HG02885 (cell line): ENCODE measurements at regions not wholly inside any gene's neighbourhood (a gene's known extent, or its start where the extent isn't known, plus 50 kb on each side); places are given as distances from the start of the nearest gene placed in this dataset.
"Not testable (repeated sequence)": the region's sequence is repeated elsewhere in the genome, so short reads cannot be mapped to it uniquely, and the experiment has no call there.

Experiments used
- ATAC-seq: cut with Tn5 transposase; IDR thresholded peaks from one replicate; pipeline ENCODE4 v1.9.1; 2021; ENCODE audit warnings: mild to moderate bottlenecking; ENCODE audit not compliant: unreplicated experiment, poor library complexity

GRCh38 chr5:103867857-103868598 lies 305.4 kb upstream of the NUDT12 start:
- no peak for ATAC-seq

GRCh38 chr5:103866169-103866568 lies 303.6 kb upstream of the NUDT12 start:
- no peak for ATAC-seq

- no peak for ATAC-seq
These were observed 299.8 kb upstream of the NUDT12 start for GRCh38 chr5:103862398-103862797.

DNA sequence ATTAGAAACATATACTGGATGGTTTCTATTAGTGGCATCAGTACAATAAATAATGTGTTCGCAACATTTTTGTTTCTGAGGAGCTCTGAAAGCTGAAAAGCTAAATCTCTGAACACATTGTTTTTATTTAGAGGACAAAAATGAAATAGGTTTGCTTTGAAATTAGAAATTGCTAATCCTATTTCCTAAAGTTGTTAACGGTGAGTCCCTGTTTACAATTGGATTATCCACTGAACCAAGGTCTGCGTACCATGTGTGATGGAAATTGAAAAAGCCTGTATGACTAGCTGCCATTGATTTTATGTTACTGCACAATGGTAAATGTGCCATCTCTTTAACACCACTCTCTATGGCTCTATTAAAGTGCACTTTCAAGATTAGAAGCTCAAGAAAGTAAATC lies 297.7 kb upstream of the NUDT12 start:
- ATAC-seq = no peak

DNA sequence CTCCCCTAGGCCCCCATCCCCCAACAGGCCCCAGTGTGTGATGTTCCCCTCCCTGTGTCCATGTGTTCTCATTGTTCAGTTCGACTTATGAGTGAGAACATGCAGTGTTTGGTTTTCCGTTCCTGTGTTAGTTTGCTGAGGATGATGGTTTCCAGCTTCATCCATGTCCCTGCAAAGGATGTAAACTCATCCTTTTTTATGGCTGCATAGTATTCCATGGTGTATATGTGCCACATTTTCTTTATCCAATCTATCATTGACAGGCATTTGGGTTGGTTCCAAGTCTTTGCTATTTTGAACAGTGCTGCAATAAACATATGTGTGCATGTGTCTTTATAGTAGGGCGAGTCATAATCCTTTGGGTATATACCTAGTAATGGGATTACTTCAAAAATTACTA lies 295.8 kb upstream of the NUDT12 start:
- ATAC-seq = not testable (repeated sequence)

DNA sequence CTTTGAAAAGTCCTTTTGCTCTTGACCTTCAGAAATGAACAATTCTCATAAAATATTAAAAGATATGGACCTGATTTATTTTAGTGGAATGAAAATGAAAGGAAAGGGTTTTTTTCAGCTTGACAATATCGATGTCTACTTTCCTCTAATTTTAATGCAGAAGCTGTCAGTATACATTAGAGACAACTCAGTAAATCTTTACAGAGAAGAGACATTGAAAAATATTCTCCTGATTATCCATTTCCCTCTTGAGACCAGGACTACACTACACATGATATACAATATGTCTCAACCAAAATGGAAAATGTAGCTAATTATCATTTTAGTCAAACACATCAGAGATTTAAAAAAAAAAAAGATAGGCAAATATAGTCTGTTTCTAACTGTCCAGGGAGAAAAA lies 288.5 kb upstream of the NUDT12 start:
- no peak for ATAC-seq

GRCh38 chr5:103849934-103850333 lies 287.3 kb upstream of the NUDT12 start:
- peak; percentile 59 for ATAC-seq

GRCh38 chr5:103847060-103847459 lies 284.5 kb upstream of the NUDT12 start:
- no peak for ATAC-seq

DNA sequence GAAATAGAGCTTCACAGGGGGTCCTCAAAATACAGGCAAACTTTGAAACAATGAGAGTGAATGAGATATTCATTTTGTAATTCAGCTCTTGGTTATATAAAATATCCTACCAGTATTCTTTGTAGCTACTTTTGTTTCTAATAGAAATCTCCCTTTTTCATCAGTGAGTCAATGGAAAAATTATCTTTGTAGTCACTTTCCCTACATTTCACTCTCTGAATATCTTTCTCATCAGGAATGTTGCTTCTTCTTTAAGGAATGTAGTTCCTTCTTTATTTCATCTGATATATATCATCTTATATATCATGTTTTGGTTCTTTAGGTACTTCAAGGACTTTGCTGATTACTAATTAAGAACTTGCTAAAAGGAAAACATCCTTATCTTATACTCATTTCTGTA lies 280.3 kb upstream of the NUDT12 start:
- no peak for ATAC-seq

DNA sequence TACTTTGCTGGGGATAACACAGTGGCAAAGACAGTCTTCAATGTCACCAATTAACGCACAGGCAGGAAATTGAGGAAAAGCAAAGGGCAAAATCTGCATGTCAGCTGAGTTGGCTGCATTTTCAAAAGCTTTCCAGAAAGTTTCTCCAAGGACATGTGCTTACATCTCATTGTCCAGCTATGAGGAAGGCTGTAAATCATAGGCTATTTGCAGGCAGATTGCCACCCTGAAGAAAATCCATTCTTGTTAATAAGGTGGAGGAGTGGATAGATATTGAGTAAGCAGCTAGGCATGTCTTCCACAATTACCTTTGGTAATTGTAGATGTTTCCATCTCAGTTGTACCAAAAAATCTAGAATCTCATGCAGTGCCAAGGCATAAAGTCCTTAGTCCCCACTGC lies 278.0 kb upstream of the NUDT12 start:
- no peak for ATAC-seq

DNA sequence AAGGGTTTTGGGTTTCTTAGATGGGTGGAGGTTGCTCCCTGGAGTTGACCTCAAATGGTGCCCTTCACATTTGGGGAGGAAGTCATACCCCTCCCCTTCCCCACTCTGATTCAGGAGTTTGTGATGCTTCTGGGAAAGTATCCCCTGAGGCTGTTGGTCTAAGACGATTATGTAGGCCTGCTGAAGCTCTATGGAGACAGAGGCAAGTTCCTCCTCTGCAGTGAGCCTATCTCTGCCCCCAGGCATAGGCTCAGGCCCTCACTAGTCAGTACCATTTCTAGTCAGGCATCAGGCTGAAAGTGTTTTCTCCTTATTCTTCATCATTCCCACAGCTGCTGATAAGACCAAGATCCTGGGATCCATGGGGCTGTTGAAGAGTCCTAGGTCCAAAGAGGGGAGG lies 271.6 kb upstream of the NUDT12 start:
- no peak for ATAC-seq

DNA sequence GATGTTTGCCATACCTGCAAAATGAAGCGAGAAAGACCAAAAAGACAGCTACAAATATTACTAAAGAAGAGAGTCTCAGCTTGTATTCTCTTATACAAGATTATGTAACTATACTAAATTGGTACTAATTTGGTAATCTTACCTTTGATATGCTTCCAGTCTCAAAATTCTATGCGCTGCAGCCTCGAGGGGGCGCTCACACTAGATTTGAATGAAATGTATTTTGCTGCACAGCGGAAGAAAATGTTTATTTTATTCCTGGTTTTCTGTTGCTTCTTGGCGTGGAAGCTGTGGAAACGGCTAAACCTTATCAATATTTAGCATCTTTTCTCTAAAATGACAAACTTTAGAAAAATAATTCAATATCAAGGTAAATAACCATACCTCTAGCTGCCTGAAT lies 267.0 kb upstream of the NUDT12 start:
- ATAC-seq = no peak

GRCh38 chr5:103827976-103828375 lies 265.4 kb upstream of the NUDT12 start:
- no peak for ATAC-seq

- ATAC-seq = no peak
These were observed 258.8 kb upstream of the NUDT12 start for GRCh38 chr5:103821361-103821760.

DNA sequence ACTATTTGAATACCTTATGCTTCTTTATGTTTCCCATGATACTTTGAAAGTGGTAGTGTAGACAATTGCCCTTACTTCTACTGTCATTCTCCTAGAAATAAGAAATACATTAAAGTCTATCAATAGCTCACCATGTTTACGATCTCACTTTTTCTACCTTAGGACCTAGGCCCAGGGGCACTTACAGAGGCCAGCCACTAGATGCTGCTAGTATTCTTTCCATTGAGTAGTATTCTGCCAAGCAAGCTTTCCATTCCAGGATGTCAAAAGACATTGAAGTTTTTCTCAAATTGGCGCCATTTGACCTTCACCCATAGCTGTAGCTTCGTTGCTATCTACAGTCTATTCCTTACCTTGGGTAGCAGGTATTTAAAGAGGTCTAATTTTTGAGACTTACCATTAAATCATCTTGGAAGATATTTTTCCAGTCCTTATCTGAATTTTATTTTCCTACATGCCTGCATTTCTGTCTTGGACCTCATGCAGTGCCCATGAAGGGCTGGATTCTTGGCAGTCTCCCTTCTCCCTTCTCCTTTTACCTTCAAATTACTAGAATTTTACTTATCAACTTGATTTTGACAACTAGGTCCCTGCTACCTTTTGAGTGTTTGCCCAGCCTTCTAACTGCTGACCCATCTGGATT lies 246.0 kb upstream of the NUDT12 start:
- ATAC-seq = peak; percentile 90

DNA sequence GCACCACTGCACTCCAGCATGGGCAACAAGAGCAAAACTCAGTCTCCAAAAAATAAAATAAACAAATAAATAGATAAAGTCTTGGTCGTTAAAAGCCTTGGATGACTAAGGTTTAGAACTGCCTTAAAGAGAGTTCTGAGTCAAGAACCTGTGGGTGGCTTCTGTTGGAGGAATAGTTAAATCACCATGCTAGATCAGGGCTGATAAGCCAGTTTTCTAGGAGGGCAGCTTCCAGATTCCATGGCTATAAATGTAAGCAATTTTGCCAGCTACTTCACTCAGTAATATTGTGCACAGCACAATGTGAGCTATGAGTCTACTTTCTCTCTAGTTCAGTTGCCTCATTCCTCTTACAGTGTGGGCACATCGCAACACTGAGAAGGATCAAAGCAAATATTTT lies 242.1 kb upstream of the NUDT12 start:
- no peak for ATAC-seq

DNA sequence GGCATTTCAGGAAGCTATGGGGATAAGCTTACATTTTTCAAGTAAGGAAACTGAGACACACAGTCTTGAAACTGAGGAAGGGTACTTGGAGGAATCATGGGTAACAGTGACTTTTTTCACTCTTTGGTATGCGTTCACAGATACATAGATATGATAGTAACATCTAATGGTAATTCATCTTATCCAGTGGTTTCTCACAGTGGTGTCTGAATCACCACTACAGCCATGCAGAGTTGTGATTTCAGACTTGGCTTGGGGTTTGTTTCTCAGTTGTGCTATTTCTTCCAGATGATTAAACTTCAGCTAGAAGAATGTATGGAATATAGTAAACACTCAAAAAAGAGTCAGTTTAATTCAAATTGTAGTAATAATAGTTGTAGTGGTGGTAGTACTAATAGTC lies 239.1 kb upstream of the NUDT12 start:
- ATAC-seq = no peak

GRCh38 chr5:103800741-103801495 lies 238.3 kb upstream of the NUDT12 start:
- ATAC-seq = no peak

- ATAC-seq = no peak
These were observed 231.1 kb upstream of the NUDT12 start for GRCh38 chr5:103793595-103794182.

DNA sequence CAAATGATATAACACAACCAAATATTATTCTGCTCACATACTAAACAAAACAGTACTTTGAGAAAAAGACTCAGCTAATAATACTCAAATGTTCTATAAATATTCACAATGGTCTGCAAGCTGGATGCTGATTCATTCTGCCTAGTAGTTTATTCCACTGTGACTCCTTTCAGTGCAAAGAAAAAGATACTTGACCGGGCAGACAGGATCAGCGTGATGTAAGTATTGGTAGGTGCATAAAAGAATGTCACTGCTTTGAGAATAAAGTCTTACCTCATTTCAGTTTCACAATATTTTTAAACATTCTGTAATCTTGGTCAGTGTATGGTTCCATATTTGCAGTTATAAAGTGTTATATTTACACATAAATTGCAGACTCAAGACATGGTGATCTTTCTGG lies 223.0 kb upstream of the NUDT12 start:
- ATAC-seq = no peak

- ATAC-seq = no peak
These were observed 221.1 kb upstream of the NUDT12 start for GRCh38 chr5:103783669-103784068.
